GM23248 (cell line): ENCODE measurements at regions not wholly inside any gene's neighbourhood (a gene's known extent, or its start where the extent isn't known, plus 50 kb on each side); places are given as distances from the start of the nearest gene placed in this dataset.

Source experiments
- DNase-seq: peaks from one replicate; pipeline ENCODE4 v3.0.0-alpha.2; 2015
- H2AFZ ChIP-seq: fragments of 200-600 bp; sonication (generic); 2 replicates; pipeline ENCODE4 v1.6.1; 2016; ENCODE audit warnings: antibody characterized with exemption
- H3F3A ChIP-seq: fragments of 200-600 bp; sonication (generic); 2 replicates; pipeline ENCODE4 v1.6.1; 2016; ENCODE audit warnings: mild to moderate bottlenecking, antibody characterized with exemption, mixed run types; ENCODE audit not compliant: insufficient read depth
- H3K27ac ChIP-seq: fragments of 200-600 bp; sonication (generic); 2 replicates; pipeline ENCODE4 v1.5.1; 2016; ENCODE audit warnings: mild to moderate bottlenecking
- H3K27me3 ChIP-seq: fragments of 200-600 bp; sonication (generic); replicated peaks from 2 replicates; pipeline ENCODE4 v1.6.1; 2016; ENCODE audit warnings: mild to moderate bottlenecking; ENCODE audit not compliant: insufficient read depth
- H3K36me3 ChIP-seq: fragments of 200-600 bp; sonication (generic); 2 replicates; pipeline ENCODE4 v1.6.1; 2016; ENCODE audit warnings: low read depth, mild to moderate bottlenecking
- H3K4me1 ChIP-seq: fragments of 200-600 bp; sonication (generic); 2 replicates; pipeline ENCODE4 v1.6.1; 2016; ENCODE audit warnings: mild to moderate bottlenecking; ENCODE audit not compliant: insufficient read depth
- H3K4me2 ChIP-seq: fragments of 200-600 bp; sonication (generic); one replicate; pipeline ENCODE4 v1.6.1; 2016; ENCODE audit warnings: mild to moderate bottlenecking; ENCODE audit not compliant: unreplicated experiment
- H3K4me3 ChIP-seq: fragments of 200-600 bp; sonication (generic); 2 replicates; pipeline ENCODE4 v1.5.1; 2016; ENCODE audit warnings: mild to moderate bottlenecking
- H3K79me2 ChIP-seq: fragments of 200-600 bp; sonication (generic); 2 replicates; pipeline ENCODE4 v1.6.1; 2016; ENCODE audit warnings: mild to moderate bottlenecking; ENCODE audit not compliant: insufficient read depth
- H3K9ac ChIP-seq: fragments of 200-600 bp; sonication (generic); 2 replicates; pipeline ENCODE4 v1.6.1; 2016; ENCODE audit warnings: mild to moderate bottlenecking
- H3K9me2 ChIP-seq: fragments of 200-600 bp; sonication (generic); 2 replicates; pipeline ENCODE4 v1.6.1; 2016; ENCODE audit warnings: mixed run types, mild to moderate bottlenecking, moderate library complexity; ENCODE audit not compliant: insufficient read depth
- H3K9me3 ChIP-seq: fragments of 200-600 bp; sonication (generic); one replicate; pipeline ENCODE4 v1.6.1; 2017; ENCODE audit warnings: low read depth
- H4K20me1 ChIP-seq: fragments of 200-600 bp; sonication (generic); 2 replicates; pipeline ENCODE4 v1.6.0; 2016; ENCODE audit not compliant: insufficient read depth
- EZH2 ChIP-seq: fragments of 200-600 bp; sonication (generic); IDR thresholded peaks from 2 replicates; pipeline ENCODE4 v1.6.1; 2018; ENCODE audit warnings: antibody characterized with exemption, mild to moderate bottlenecking; ENCODE audit not compliant: insufficient read depth, poor library complexity, severe bottlenecking
- EZH2phosphoT487 ChIP-seq: fragments of 200-600 bp; sonication (generic); IDR thresholded peaks from 2 replicates; pipeline ENCODE4 v1.6.1; 2018; ENCODE audit warnings: antibody characterized with exemption, moderate library complexity, mild to moderate bottlenecking, low read depth; ENCODE audit not compliant: insufficient read depth
- WGBS, 2 experiments: methylation state at CpG; one replicate each; pipeline ENCODE4 v1.1.6; 2015 to 2017; ENCODE audit warnings: low lambda C conversion rate in 2 of 2, low coverage in 1 of 2; ENCODE audit errors: missing lambda C conversion rate in 2 of 2; 5-methylcytosine and 5-hydroxymethylcytosine counted together
- in situ Hi-C: fragments of 300-500 bp; cut with MboI; formaldehyde crosslinking; loops from 2 replicates; pipeline ENCODE4 v1.15.0; 2020

DNA sequence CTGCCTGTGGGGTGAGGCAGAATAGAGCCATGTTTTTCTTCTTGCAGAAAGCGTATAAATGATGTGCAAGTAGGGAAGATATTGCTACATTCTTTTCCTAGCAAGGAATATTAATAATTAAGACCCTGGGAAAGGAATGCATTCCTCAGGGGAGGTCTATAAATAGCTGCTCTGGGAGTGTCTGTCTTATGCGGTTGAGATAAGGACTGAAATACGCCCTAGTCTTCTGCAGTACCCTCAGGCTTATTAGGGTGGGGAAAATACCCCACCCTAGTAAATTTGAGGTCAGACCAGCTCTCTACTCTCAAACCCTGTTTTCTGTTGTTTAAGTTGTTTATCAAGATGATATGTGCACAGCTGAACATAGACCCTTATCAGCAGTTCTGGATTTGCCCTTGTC is 155.9 kb upstream of the HMCN1 start:
- no peak for DNase-seq
- Histone ChIP-seq H3K9ac (no peak overlapping the region), H3K79me2 (no peaks in the 10 kb centered on the region), H3F3A (peaks cover 18% of the 10 kb centered on the region), H4K20me1 (no peaks in the 10 kb centered on the region), H3K4me3 (no peak overlapping the region), H3K36me3 (no peaks in the 10 kb centered on the region), H2AFZ (no peak overlapping the region), H3K27ac (no peak overlapping the region), H3K4me2 (no peak overlapping the region), H3K27me3 (no peaks in the 10 kb centered on the region), H3K9me3 (no peaks in the 10 kb centered on the region), H3K9me2 (no peaks in the 10 kb centered on the region), H3K4me1 (peaks cover 27% of the 10 kb centered on the region)
- TF ChIP-seq EZH2 = no peak
- no peak for TF ChIP-seq EZH2phosphoT487
- in situ Hi-C loops = no loop called here
- WGBS, 2 experiments = 73 to 89% methylated on average over 3 of the region's 3 CpGs

DNA sequence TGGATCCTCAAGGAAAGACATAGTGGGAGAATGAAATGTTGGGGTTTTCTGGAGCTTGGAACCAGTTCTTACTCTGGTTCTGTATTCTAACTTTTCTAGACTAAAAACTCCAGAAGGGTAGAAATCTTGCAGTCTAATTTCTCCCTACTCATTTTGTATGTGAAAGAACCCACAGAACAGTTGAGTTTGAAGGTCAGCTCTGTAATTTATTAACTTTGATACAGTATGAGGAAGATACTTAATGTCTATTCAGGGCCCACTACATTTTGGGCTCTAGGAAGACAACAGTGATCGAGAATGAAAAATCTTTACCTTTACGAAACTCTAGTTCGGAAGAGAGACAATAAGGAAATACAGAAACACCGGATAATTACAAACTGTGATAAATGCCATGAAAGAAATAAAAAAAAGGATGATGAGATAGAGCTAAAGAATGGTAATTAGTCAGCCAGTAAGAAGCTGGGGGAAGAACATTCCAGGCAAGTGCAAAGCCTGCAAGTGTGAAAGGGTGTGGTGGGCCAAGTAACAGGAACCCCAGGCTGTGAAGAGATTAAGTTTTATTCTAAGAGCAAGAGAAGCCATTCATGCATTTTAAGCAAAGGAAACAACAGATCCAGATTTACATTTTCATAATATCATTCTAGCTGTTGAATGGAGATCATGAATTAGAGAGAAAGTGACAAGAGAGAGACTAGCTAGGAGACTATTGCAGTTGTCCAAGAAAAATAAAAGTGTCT is 159.9 kb upstream of the HMCN1 start:
- Histone ChIP-seq H3K4me1 (peaks cover 15% of the 10 kb centered on the region), H3K9ac (no peak overlapping the region), H3K36me3 (no peaks in the 10 kb centered on the region), H3K27ac (no peak overlapping the region), H2AFZ (no peak overlapping the region), H3K79me2 (no peaks in the 10 kb centered on the region), H3K4me2 (peak overlapping the region; percentile 2), H3K27me3 (no peaks in the 10 kb centered on the region), H3K9me3 (no peaks in the 10 kb centered on the region), H3K4me3 (no peak overlapping the region), H3K9me2 (no peaks in the 10 kb centered on the region), H4K20me1 (no peaks in the 10 kb centered on the region), H3F3A (no peaks in the 10 kb centered on the region)
- TF ChIP-seq EZH2phosphoT487 = no peak
- TF ChIP-seq EZH2 = no peak
- DNase-seq = peak; percentile 50
- WGBS, 2 experiments = 84 to 93% methylated on average over 4 of the region's 4 CpGs
- in situ Hi-C loops = no loop called here

- no peak overlapping the region for H3K4me2 ChIP-seq
- H3K4me1 ChIP-seq = peaks cover 21% of the 10 kb centered on the region
- H3K9me3 ChIP-seq = no peaks in the 10 kb centered on the region
- no peak overlapping the region for H3K27ac ChIP-seq
- no peak overlapping the region for H3K9ac ChIP-seq
- in situ Hi-C loops = no loop called here
- no peak overlapping the region for H2AFZ ChIP-seq
- WGBS, 2 experiments = 61 to 67% methylated on average over 2 of the region's 2 CpGs
- H3F3A ChIP-seq = no peaks in the 10 kb centered on the region
- no peak for DNase-seq
- no peak for TF ChIP-seq EZH2
- no peak for TF ChIP-seq EZH2phosphoT487
- no peaks in the 10 kb centered on the region for H4K20me1 ChIP-seq
- no peaks in the 10 kb centered on the region for H3K27me3 ChIP-seq
- no peaks in the 10 kb centered on the region for H3K36me3 ChIP-seq
- H3K4me3 ChIP-seq = no peak overlapping the region
- no peaks in the 10 kb centered on the region for H3K9me2 ChIP-seq
- no peaks in the 10 kb centered on the region for H3K79me2 ChIP-seq
Observed at GRCh38 chr1:185573677-185574076, 160.5 kb upstream of the HMCN1 start.

DNA sequence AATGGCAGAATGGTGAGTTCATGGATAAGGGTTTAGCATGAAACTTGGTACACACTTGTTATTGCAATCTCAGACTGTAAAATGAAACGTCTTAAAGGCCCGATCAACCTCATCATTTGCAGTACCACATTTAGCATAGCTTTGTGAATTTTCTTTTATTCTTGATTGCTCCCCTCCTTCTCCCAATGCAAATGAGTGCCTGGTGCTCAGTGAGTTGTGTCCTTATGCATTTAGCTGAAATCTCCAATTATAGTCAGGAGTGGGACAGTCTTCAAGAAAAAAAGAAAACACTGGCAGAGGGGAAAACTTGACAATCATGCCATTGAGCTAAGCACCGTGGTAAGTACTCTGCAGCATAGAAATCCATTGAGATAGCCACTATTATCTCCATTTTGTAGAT is 161.0 kb upstream of the HMCN1 start:
- H3K4me2 ChIP-seq = no peak overlapping the region
- 59 to 68% methylated on average over 3 of the region's 3 CpGs for WGBS, 2 experiments
- no peaks in the 10 kb centered on the region for H3K36me3 ChIP-seq
- peaks cover 25% of the 10 kb centered on the region for H3K4me1 ChIP-seq
- H3K4me3 ChIP-seq = no peak overlapping the region
- no peak overlapping the region for H3K9ac ChIP-seq
- H3K79me2 ChIP-seq = no peaks in the 10 kb centered on the region
- no peak overlapping the region for H2AFZ ChIP-seq
- no peak for TF ChIP-seq EZH2
- TF ChIP-seq EZH2phosphoT487 = no peak
- no peaks in the 10 kb centered on the region for H3K27me3 ChIP-seq
- no peak overlapping the region for H3K27ac ChIP-seq
- no peaks in the 10 kb centered on the region for H3K9me2 ChIP-seq
- no peaks in the 10 kb centered on the region for H3K9me3 ChIP-seq
- DNase-seq = no peak
- H3F3A ChIP-seq = no peaks in the 10 kb centered on the region
- in situ Hi-C loops = no loop called here
- no peaks in the 10 kb centered on the region for H4K20me1 ChIP-seq
